ENCODE measurements at regions not wholly inside any gene's neighbourhood (a gene's known extent, or its start where the extent isn't known, plus 50 kb on each side); places are given as distances from the start of the nearest gene placed in this dataset.

DNA sequence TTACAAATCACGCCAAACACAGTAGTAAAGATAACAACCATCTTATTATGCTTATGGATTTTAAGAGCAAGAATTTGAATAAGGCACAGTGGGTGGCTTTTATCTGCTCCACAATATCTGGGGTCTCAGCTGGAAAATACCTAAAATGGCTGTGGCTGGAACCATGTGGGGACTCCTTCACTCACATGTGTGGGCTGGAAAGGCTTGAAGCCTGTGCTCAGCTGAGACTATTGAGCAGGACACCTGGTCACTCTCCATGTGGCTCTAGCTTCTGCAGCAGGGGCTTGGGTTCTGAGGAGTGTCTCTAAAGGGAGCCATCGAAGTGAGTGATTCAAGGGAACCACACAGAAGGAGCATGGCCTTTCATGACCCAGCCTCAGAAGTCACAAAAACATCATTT is 239.6 kb upstream of the B3GALT2 start:
- Histone ChIP-seq H3K4me1 (ENCODE audit: control insufficient read depth, insufficient read depth, low read length) (no peaks in the 10 kb centered on the region), H3K27ac (ENCODE audit: low read length) (no peak overlapping the region), H3K9me3 (ENCODE audit: control insufficient read depth, insufficient read depth, low read length) (no peaks in the 10 kb centered on the region), H3K4me3 (ENCODE audit: low read length) (no peak overlapping the region), H3K27me3 (ENCODE audit: control insufficient read depth, insufficient read depth, low read length) (no peaks in the 10 kb centered on the region), H3K36me3 (ENCODE audit: control insufficient read depth, insufficient read depth, low read length) (no peaks in the 10 kb centered on the region)
- no peak for DNase-seq (ENCODE audit: low read depth, low spot score)
- WGBS (ENCODE audit: insufficient coverage, insufficient read length), result no CpG with 5 or more reads among the region's 2 CpGs

DNA sequence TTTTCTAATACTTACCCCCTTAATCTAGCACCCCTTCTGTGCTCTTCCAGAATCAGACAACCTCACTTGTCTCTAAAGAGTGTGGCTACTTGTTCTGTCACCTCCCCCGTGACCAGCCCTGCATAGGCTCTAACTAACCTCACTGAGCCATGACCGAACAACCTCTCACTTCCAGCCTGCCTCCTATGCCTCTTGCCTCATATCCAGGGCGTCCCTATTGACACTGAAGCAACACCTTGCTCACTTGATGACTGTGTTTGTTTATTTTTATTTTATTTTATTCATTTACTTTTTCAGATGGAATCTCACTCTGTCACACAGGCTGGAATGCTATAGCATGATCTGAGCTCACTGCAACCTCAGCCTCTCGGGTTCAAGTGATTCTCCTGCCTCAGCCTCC is 235.1 kb upstream of the B3GALT2 start:
- H3K9me3 ChIP-seq (ENCODE audit: control insufficient read depth, insufficient read depth, low read length), result no peaks in the 10 kb centered on the region
- WGBS (ENCODE audit: insufficient coverage, insufficient read length), result no CpG with 5 or more reads among the region's 4 CpGs
- no peaks in the 10 kb centered on the region for H3K36me3 ChIP-seq (ENCODE audit: control insufficient read depth, insufficient read depth, low read length)
- no peaks in the 10 kb centered on the region for H3K4me1 ChIP-seq (ENCODE audit: control insufficient read depth, insufficient read depth, low read length)
- H3K27me3 ChIP-seq (ENCODE audit: control insufficient read depth, insufficient read depth, low read length), result no peaks in the 10 kb centered on the region
- no peak for DNase-seq (ENCODE audit: low read depth, low spot score)
- H3K27ac ChIP-seq (ENCODE audit: low read length), result no peak overlapping the region
- H3K4me3 ChIP-seq (ENCODE audit: low read length), result no peak overlapping the region

DNA sequence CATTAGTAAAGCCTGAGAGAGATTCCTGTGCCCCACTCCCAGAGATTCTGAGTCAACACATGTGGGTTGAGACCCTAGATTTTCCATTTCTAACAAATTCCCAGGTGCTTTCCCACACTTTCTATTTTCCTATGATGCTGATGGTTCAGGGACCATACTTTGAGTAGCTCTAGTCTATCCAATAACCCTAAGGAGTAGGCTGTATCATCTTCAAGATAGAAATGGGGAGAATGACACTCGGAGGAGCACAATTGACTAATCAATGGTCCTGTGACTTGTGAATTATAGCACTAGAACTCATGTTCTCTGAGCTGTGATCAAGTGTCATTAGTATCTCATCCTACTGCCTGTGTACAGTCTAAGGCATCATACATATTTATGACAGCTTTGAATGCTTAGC is 232.9 kb upstream of the B3GALT2 start:
- H3K36me3 ChIP-seq (ENCODE audit: control insufficient read depth, insufficient read depth, low read length), result no peaks in the 10 kb centered on the region
- no peaks in the 10 kb centered on the region for H3K4me1 ChIP-seq (ENCODE audit: control insufficient read depth, insufficient read depth, low read length)
- no peak for DNase-seq (ENCODE audit: low read depth, low spot score)
- H3K4me3 ChIP-seq (ENCODE audit: low read length), result no peak overlapping the region
- no CpG with 5 or more reads among the region's 1 CpG for whole genome bisulfite sequencing (ENCODE audit: insufficient coverage, insufficient read length)
- no peak overlapping the region for H3K27ac ChIP-seq (ENCODE audit: low read length)
- H3K27me3 ChIP-seq (ENCODE audit: control insufficient read depth, insufficient read depth, low read length), result no peaks in the 10 kb centered on the region
- H3K9me3 ChIP-seq (ENCODE audit: control insufficient read depth, insufficient read depth, low read length), result no peaks in the 10 kb centered on the region

DNA sequence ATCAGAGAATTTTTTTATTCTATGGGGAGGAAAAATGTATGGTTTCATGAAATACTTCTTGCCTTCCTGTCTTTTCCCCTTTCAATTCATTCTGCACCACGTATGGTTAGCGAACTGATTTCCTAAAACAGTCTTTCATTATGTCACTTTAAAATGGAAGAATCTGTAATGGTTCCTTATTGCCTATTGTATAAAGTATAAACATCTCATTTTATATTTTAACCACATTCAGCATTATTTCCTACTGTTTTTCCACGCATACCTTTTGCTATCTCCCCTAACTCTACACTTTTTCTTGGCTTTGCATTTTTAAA is 232.3 kb upstream of the B3GALT2 start:
- DNase-seq (ENCODE audit: low read depth, low spot score), result no peak
- H3K27ac ChIP-seq (ENCODE audit: low read length), result no peak overlapping the region
- no CpG with 5 or more reads among the region's 3 CpGs for WGBS (ENCODE audit: insufficient coverage, insufficient read length)

DNA sequence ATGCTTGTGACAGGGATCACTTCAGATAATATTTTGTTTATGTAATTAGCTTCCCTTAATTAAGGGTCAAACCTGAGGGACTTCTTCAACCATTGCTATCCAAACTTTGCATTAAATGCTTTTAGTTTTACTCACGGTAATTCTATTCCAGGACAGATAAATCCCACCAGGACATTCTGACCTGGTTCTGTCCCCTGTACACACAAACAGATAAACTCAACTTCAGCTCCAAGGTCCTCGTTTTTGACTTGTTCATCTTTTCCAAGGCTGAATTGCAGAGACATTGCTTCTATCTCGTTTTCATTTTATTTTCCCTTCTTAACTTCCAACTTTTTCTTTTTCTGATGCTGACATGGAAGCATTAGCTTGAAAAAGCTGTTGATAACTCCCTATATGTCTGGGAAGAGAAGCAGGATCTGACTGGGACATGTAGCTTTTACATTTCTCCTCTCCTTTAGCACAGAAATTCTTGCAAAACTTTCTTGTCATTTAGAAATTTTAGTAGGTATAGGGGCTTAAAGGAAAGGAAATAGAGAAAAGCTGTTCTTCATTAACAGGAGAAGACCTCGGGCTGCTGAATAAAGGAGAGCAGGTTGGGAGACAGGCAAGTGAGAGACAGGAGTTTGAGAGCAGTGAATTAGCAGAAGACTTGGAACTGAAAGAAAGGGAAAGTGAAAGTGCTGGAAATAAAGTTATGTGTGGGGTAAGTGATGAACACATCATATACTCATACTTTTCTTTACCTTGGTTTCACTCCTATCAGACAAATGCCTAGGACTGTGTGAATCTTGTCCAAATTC is 231.7 kb upstream of the B3GALT2 start:
- H3K4me3 ChIP-seq (ENCODE audit: low read length), result no peak overlapping the region
- H3K27ac ChIP-seq (ENCODE audit: low read length), result no peak overlapping the region
- H3K4me1 ChIP-seq (ENCODE audit: control insufficient read depth, insufficient read depth, low read length), result no peaks in the 10 kb centered on the region
- no peaks in the 10 kb centered on the region for H3K27me3 ChIP-seq (ENCODE audit: control insufficient read depth, insufficient read depth, low read length)
- no peaks in the 10 kb centered on the region for H3K9me3 ChIP-seq (ENCODE audit: control insufficient read depth, insufficient read depth, low read length)
- H3K36me3 ChIP-seq (ENCODE audit: control insufficient read depth, insufficient read depth, low read length), result no peaks in the 10 kb centered on the region
- DNase-seq (ENCODE audit: low read depth, low spot score), result no peak
- WGBS (ENCODE audit: insufficient coverage, insufficient read length), result no CpG with 5 or more reads among the region's 4 CpGs

More for the DNA sequence above, 232.3 kb upstream of the B3GALT2 start:
- H3K36me3 ChIP-seq (ENCODE audit: control insufficient read depth, insufficient read depth, low read length), result no peaks in the 10 kb centered on the region
- no peaks in the 10 kb centered on the region for H3K9me3 ChIP-seq (ENCODE audit: control insufficient read depth, insufficient read depth, low read length)
- no peaks in the 10 kb centered on the region for H3K27me3 ChIP-seq (ENCODE audit: control insufficient read depth, insufficient read depth, low read length)
- no peaks in the 10 kb centered on the region for H3K4me1 ChIP-seq (ENCODE audit: control insufficient read depth, insufficient read depth, low read length)
- H3K4me3 ChIP-seq (ENCODE audit: low read length), result no peak overlapping the region

DNA sequence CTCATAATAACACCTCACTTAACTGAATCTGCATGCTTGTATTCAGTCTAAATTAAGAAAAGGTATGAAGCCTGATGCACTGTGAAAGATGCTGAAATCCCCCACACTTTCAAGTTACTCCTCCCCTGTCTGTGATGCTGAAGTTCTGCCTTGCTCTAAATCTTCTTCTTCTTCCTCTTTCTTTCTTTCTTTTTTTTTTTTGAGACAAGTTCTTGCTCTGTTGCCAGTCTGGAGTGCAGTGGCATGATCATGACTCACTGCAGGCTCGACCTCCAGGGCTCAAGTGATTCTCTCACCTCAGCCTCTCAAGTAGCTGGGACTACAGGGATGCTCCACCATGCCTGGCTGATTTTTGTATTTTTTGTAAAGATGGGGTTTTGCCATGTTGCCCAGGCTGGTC is 231.0 kb upstream of the B3GALT2 start:
- Histone ChIP-seq H3K27me3 (ENCODE audit: control insufficient read depth, insufficient read depth, low read length) (no peaks in the 10 kb centered on the region), H3K4me1 (ENCODE audit: control insufficient read depth, insufficient read depth, low read length) (no peaks in the 10 kb centered on the region), H3K4me3 (ENCODE audit: low read length) (no peak overlapping the region), H3K27ac (ENCODE audit: low read length) (no peak overlapping the region), H3K9me3 (ENCODE audit: control insufficient read depth, insufficient read depth, low read length) (no peaks in the 10 kb centered on the region), H3K36me3 (ENCODE audit: control insufficient read depth, insufficient read depth, low read length) (no peaks in the 10 kb centered on the region)
- WGBS (ENCODE audit: insufficient coverage, insufficient read length), result no CpG with 5 or more reads among the region's 1 CpG
- DNase-seq (ENCODE audit: low read depth, low spot score), result no peak

DNA sequence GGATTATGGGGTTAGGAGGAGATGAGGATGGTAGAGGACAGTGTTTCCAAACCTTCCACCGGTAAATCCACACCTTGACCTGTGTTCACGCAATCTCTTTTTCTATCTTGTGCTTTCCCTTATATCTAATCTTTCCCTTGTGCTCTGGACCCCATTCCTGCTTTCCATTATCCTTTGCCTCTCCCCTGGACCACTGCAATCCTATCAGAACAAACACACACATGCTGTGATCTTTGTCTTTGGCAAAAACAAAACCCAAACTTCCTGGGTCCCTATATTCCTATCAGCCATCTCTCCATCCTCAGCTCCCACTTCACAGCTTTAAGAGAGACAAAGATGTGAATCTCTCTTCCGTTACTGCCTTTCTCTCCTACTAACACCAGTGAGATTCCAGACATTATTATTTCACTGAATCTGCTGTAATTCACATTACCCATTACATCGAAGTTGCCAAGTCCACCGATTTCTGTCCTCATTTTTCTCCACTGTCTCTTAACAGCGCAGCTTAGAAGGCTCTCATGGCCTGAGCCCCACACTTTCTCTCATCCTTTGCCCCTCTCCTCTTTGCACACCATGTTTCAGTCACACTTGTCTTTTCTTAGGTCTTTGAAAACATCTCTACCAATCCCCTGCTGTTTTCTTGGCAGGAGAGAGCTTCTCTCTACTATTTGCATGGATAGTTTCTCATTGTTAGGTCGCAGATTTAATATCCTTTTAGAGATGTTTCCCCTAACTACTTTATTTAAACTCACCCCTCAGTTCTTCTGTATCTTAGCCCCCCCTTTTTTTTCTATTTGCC is 230.0 kb upstream of the B3GALT2 start:
- H3K27me3 ChIP-seq (ENCODE audit: control insufficient read depth, insufficient read depth, low read length), result no peaks in the 10 kb centered on the region
- DNase-seq (ENCODE audit: low read depth, low spot score), result no peak
- H3K9me3 ChIP-seq (ENCODE audit: control insufficient read depth, insufficient read depth, low read length), result no peaks in the 10 kb centered on the region
- no peaks in the 10 kb centered on the region for H3K4me1 ChIP-seq (ENCODE audit: control insufficient read depth, insufficient read depth, low read length)
- no peak overlapping the region for H3K27ac ChIP-seq (ENCODE audit: low read length)
- no CpG with 5 or more reads among the region's 7 CpGs for WGBS (ENCODE audit: insufficient coverage, insufficient read length)
- no peak overlapping the region for H3K4me3 ChIP-seq (ENCODE audit: low read length)
- H3K36me3 ChIP-seq (ENCODE audit: control insufficient read depth, insufficient read depth, low read length), result no peaks in the 10 kb centered on the region

DNA sequence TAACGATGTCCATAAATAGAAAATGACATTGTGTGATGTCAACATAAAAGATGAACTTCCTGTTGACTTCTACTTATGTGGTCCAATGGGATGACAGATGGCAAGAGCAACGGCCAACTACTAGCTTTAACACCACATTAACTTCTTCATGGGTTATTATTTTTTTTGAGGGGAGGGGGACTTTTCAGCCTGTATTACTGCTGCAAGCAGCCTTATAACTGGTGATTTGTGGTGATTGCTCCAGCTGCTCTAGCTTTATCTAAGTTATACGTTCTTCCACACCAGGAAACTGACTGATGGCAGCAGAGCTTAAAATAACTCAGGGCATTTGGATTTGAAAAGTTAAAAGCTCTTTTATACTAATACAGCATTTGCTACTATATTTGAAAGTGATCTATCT is 228.8 kb upstream of the B3GALT2 start:
- H3K27me3 ChIP-seq (ENCODE audit: control insufficient read depth, insufficient read depth, low read length), result no peaks in the 10 kb centered on the region
- no peaks in the 10 kb centered on the region for H3K36me3 ChIP-seq (ENCODE audit: control insufficient read depth, insufficient read depth, low read length)
- no peaks in the 10 kb centered on the region for H3K4me1 ChIP-seq (ENCODE audit: control insufficient read depth, insufficient read depth, low read length)
- no peak for DNase-seq (ENCODE audit: low read depth, low spot score)
- no peak overlapping the region for H3K27ac ChIP-seq (ENCODE audit: low read length)
- no peaks in the 10 kb centered on the region for H3K9me3 ChIP-seq (ENCODE audit: control insufficient read depth, insufficient read depth, low read length)
- no CpG with 5 or more reads among the region's 3 CpGs for WGBS (ENCODE audit: insufficient coverage, insufficient read length)
- no peak overlapping the region for H3K4me3 ChIP-seq (ENCODE audit: low read length)

DNA sequence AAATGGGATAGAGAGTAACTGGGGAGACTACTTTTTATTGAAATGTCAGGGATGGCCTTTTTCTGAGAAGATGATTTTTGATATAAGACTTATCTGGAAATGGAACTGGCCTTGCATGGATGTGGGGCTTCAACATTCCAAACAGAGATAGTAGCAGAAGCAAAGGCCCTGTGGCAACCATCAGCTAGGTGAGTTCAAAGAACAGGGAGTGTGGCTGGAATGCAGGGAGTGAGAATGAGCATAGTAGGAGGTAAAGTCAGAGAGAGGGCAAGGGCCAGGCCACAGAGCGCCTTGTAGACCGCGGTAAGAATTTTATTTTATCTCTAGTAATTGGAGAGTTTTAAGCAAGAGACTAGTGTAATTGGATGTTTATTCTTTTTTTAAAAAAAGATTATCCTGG is 227.0 kb upstream of the B3GALT2 start:
- no peak for DNase-seq (ENCODE audit: low read depth, low spot score)
- Histone ChIP-seq H3K36me3 (ENCODE audit: control insufficient read depth, insufficient read depth, low read length) (no peaks in the 10 kb centered on the region), H3K4me3 (ENCODE audit: low read length) (no peak overlapping the region), H3K4me1 (ENCODE audit: control insufficient read depth, insufficient read depth, low read length) (no peaks in the 10 kb centered on the region), H3K27ac (ENCODE audit: low read length) (no peak overlapping the region), H3K9me3 (ENCODE audit: control insufficient read depth, insufficient read depth, low read length) (no peaks in the 10 kb centered on the region), H3K27me3 (ENCODE audit: control insufficient read depth, insufficient read depth, low read length) (no peaks in the 10 kb centered on the region)
- WGBS (ENCODE audit: insufficient coverage, insufficient read length), result no CpG with 5 or more reads among the region's 3 CpGs

DNA sequence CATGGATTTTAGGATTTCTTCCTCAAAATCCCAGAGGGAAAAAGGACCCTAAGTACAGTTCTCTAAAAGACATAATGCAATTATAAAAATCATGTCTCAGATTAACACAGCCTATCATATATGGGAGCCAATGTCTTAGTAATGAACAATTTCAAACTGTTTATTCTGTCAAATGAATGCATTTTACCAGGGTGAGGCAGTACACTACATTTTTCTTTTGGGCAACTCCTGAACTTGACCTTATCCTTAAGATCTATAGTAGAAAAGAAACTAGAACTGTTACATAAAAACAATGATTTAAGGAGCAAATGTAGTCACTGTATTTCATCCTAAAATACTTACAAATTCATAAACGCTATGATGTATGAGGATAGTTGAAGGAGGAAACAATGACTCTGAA is 226.3 kb upstream of the B3GALT2 start:
- Histone ChIP-seq H3K27ac (ENCODE audit: low read length) (no peak overlapping the region), H3K4me3 (ENCODE audit: low read length) (no peak overlapping the region), H3K9me3 (ENCODE audit: control insufficient read depth, insufficient read depth, low read length) (no peaks in the 10 kb centered on the region), H3K27me3 (ENCODE audit: control insufficient read depth, insufficient read depth, low read length) (no peaks in the 10 kb centered on the region), H3K36me3 (ENCODE audit: control insufficient read depth, insufficient read depth, low read length) (no peaks in the 10 kb centered on the region), H3K4me1 (ENCODE audit: control insufficient read depth, insufficient read depth, low read length) (no peaks in the 10 kb centered on the region)
- no CpG with 5 or more reads among the region's 1 CpG for WGBS (ENCODE audit: insufficient coverage, insufficient read length)
- no peak for DNase-seq (ENCODE audit: low read depth, low spot score)

DNA sequence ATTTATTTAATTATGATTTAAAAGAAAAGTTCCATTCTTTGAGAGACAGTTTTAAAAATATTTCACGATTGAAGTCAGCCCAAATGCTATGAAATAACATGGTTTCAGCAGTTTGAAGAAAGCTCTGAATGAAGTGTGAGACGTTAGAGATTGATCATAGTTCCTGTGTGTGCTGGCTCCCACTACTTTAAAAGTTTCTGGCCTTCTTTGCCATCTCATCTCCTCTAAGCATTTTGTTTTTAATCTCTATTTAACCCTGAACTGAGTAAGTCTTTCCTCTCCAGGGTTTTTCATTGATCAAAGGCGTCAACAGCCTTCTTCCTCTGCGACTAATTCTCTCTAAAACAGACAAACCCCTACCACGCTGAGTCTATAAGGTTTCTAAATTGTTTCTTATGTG is 225.3 kb upstream of the B3GALT2 start:
- no CpG with 5 or more reads among the region's 5 CpGs for WGBS (ENCODE audit: insufficient coverage, insufficient read length)

More for the DNA sequence above, 225.3 kb upstream of the B3GALT2 start:
- no peaks in the 10 kb centered on the region for H3K4me1 ChIP-seq (ENCODE audit: control insufficient read depth, insufficient read depth, low read length)
- H3K9me3 ChIP-seq (ENCODE audit: control insufficient read depth, insufficient read depth, low read length), result no peaks in the 10 kb centered on the region
- H3K27ac ChIP-seq (ENCODE audit: low read length), result no peak overlapping the region
- no peak for DNase-seq (ENCODE audit: low read depth, low spot score)
- H3K4me3 ChIP-seq (ENCODE audit: low read length), result no peak overlapping the region
- H3K36me3 ChIP-seq (ENCODE audit: control insufficient read depth, insufficient read depth, low read length), result no peaks in the 10 kb centered on the region
- H3K27me3 ChIP-seq (ENCODE audit: control insufficient read depth, insufficient read depth, low read length), result no peaks in the 10 kb centered on the region

All from iPS DF 6.9 (cell line).